ENCODE measurements at regions not wholly inside any gene's neighbourhood (a gene's known extent, or its start where the extent isn't known, plus 50 kb on each side); places are given as distances from the start of the nearest gene placed in this dataset.

GRCh38 chr21:25464275-25464674 lies 143.0 kb downstream of the MRPL39 start:
- intact Hi-C loops (cut with DNase I), result no loop called here
- Histone ChIP-seq H3K4me1 (ENCODE audit: insufficient read depth) (no peaks in the 10 kb centered on the region), H3K27ac (no peak overlapping the region), H3K27me3 (no peaks in the 10 kb centered on the region), H3K9me3 (no peaks in the 10 kb centered on the region), H3K36me3 (no peaks in the 10 kb centered on the region), H3K4me3 (no peak overlapping the region)
- TF ChIP-seq, protein P1, sequence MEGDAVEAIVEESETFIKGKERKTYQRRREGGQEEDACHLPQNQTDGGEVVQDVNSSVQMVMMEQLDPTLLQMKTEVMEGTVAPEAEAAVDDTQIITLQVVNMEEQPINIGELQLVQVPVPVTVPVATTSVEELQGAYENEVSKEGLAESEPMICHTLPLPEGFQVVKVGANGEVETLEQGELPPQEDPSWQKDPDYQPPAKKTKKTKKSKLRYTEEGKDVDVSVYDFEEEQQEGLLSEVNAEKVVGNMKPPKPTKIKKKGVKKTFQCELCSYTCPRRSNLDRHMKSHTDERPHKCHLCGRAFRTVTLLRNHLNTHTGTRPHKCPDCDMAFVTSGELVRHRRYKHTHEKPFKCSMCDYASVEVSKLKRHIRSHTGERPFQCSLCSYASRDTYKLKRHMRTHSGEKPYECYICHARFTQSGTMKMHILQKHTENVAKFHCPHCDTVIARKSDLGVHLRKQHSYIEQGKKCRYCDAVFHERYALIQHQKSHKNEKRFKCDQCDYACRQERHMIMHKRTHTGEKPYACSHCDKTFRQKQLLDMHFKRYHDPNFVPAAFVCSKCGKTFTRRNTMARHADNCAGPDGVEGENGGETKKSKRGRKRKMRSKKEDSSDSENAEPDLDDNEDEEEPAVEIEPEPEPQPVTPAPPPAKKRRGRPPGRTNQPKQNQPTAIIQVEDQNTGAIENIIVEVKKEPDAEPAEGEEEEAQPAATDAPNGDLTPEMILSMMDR (IDR thresholded peaks at IDR 0.05), result no peak
- no peak for TF ChIP-seq POLR2A (IDR thresholded peaks at IDR 0.05)
- TF ChIP-seq EP300 (IDR thresholded peaks at IDR 0.05), result no peak
- no peak for DNase-seq
- WGBS, 3 donors, result 61 to 66% (median 63%) methylated on average over 2 of the region's 2 CpGs

GRCh38 chr21:25462517-25462971 lies 144.7 kb downstream of the MRPL39 start:
- Histone ChIP-seq H3K27me3 (no peaks in the 10 kb centered on the region), H3K27ac (no peak overlapping the region), H3K9me3 (no peaks in the 10 kb centered on the region), H3K4me3 (no peak overlapping the region), H3K4me1 (ENCODE audit: insufficient read depth) (no peaks in the 10 kb centered on the region), H3K36me3 (no peaks in the 10 kb centered on the region)
- TF ChIP-seq, protein P1 (IDR thresholded peaks at IDR 0.05), result no peak
- no peak for TF ChIP-seq EP300 (IDR thresholded peaks at IDR 0.05)
- no peak for TF ChIP-seq POLR2A (IDR thresholded peaks at IDR 0.05)
- DNase-seq, result no peak
- WGBS, 3 donors, result 54 to 72% (median 66%) methylated on average over 5 of the region's 5 CpGs
- intact Hi-C loops (cut with DNase I), result no loop called here

- DNase-seq, result no peak
- no peaks in the 10 kb centered on the region for H3K36me3 ChIP-seq
- no peaks in the 10 kb centered on the region for H3K9me3 ChIP-seq
- no peak for TF ChIP-seq EP300 (IDR thresholded peaks at IDR 0.05)
- TF ChIP-seq, protein P1 (IDR thresholded peaks at IDR 0.05), result no peak
- TF ChIP-seq POLR2A (IDR thresholded peaks at IDR 0.05), result no peak
- intact Hi-C loops (cut with DNase I), result no loop called here
- no peak overlapping the region for H3K27ac ChIP-seq
- H3K27me3 ChIP-seq, result no peaks in the 10 kb centered on the region
- WGBS, 3 donors, result 0 to 7% (median 0%) methylated on average over 1 of the region's 1 CpG
- no peaks in the 10 kb centered on the region for H3K4me1 ChIP-seq (ENCODE audit: insufficient read depth)
- H3K4me3 ChIP-seq, result no peak overlapping the region
Observed at GRCh38 chr21:25461725-25462124, 145.6 kb downstream of the MRPL39 start.

GRCh38 chr21:25459993-25460392 lies 147.3 kb downstream of the MRPL39 start:
- intact Hi-C loops (cut with DNase I), result no loop called here
- WGBS, 3 donors, result 72 to 90% (median 77%) methylated on average over 1 of the region's 1 CpG
- no peaks in the 10 kb centered on the region for H3K27me3 ChIP-seq
- H3K9me3 ChIP-seq, result no peaks in the 10 kb centered on the region
- TF ChIP-seq POLR2A (IDR thresholded peaks at IDR 0.05), result no peak
- no peak for TF ChIP-seq EP300 (IDR thresholded peaks at IDR 0.05)
- TF ChIP-seq, protein P1 (IDR thresholded peaks at IDR 0.05), result no peak
- no peaks in the 10 kb centered on the region for H3K36me3 ChIP-seq
- no peak overlapping the region for H3K27ac ChIP-seq
- H3K4me3 ChIP-seq, result no peak overlapping the region
- H3K4me1 ChIP-seq (ENCODE audit: insufficient read depth), result no peaks in the 10 kb centered on the region
- DNase-seq, result no peak

DNA sequence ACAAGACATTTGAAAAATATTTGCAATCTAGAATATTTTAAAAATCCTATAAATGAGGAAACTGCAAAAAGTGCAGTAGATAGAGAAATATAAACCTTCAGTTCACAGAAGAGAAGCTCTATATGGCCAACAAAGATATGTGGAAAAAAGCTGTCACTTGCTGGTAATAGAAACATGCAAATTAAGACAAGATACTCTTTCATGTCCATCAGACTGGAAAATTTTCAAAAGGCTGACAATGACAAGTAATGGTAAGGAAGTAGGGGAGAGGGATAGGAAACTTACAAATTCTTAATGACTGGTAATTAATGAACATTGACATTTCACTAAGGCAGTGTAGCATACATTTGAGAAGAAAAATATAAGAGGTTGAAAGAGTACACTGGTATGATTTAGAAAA lies 147.9 kb downstream of the MRPL39 start:
- no peaks in the 10 kb centered on the region for H3K36me3 ChIP-seq
- intact Hi-C loops (cut with DNase I), result no loop called here
- no peaks in the 10 kb centered on the region for H3K9me3 ChIP-seq
- TF ChIP-seq EP300 (IDR thresholded peaks at IDR 0.05) (no peak), POLR2A (IDR thresholded peaks at IDR 0.05) (no peak)
- TF ChIP-seq, protein P1 (IDR thresholded peaks at IDR 0.05), result no peak
- DNase-seq, result no peak
- H3K27ac ChIP-seq, result no peak overlapping the region
- no peak overlapping the region for H3K4me3 ChIP-seq
- no peaks in the 10 kb centered on the region for H3K4me1 ChIP-seq (ENCODE audit: insufficient read depth)
- no peaks in the 10 kb centered on the region for H3K27me3 ChIP-seq
